IMR-90 (cell line): ENCODE measurements at regions not wholly inside any gene's neighbourhood (a gene's known extent, or its start where the extent isn't known, plus 50 kb on each side); places are given as distances from the start of the nearest gene placed in this dataset.

ENCODE experiments used
- BHLHE40 ChIP-seq: fragments of 150-350 bp; IDR thresholded peaks from 2 replicates; pipeline ENCODE4 v1.6.1; 2016; ENCODE audit warnings: mild to moderate bottlenecking, low read depth, low read length
- CEBPB ChIP-seq: IDR thresholded peaks from 2 replicates; pipeline ENCODE4 v1.6.1; 2012; ENCODE audit warnings: low read depth, low read length, improper control_type of control experiment
- CTCF ChIP-seq: conservative IDR thresholded peaks from 2 replicates; pipeline ENCODE4 v1.5.1; 2012; ENCODE audit warnings: mild to moderate bottlenecking, low read depth, low read length, improper control_type of control experiment
- FOS ChIP-seq: fragments of 150-350 bp; IDR thresholded peaks from 2 replicates; pipeline ENCODE4 v1.6.1; 2016; ENCODE audit warnings: low read depth, low read length
- MAFK ChIP-seq: IDR thresholded peaks from 2 replicates; pipeline ENCODE4 v1.6.1; 2012; ENCODE audit warnings: low read depth, low read length, improper control_type of control experiment
- MAZ ChIP-seq: IDR thresholded peaks from 2 replicates; pipeline ENCODE4 v1.6.1; 2012; ENCODE audit warnings: low read depth, mild to moderate bottlenecking, low read length, improper control_type of control experiment, moderate library complexity, borderline replicate concordance
- POLR2A ChIP-seq: IDR thresholded peaks from 2 replicates; pipeline ENCODE4 v1.6.1; 2012; ENCODE audit warnings: mild to moderate bottlenecking, low read depth, low read length
- RAD21 ChIP-seq: IDR thresholded peaks from 2 replicates; pipeline ENCODE4 v1.6.1; 2012; ENCODE audit warnings: low read length, improper control_type of control experiment
- RFX5 ChIP-seq: IDR thresholded peaks from 2 replicates; pipeline ENCODE4 v1.8.0; 2012; ENCODE audit warnings: low read depth, mild to moderate bottlenecking, low read length, moderate library complexity
- SMC3 ChIP-seq: fragments of 150-350 bp; IDR thresholded peaks from 2 replicates; pipeline ENCODE4 v1.6.1; 2016; ENCODE audit warnings: low read depth, mild to moderate bottlenecking, antibody characterized with exemption, low read length, moderate library complexity
- USF2 ChIP-seq: fragments of 150-350 bp; IDR thresholded peaks from 2 replicates; pipeline ENCODE4 v1.6.1; 2017; ENCODE audit warnings: mild to moderate bottlenecking, antibody characterized with exemption, low read length, low read depth

DNA sequence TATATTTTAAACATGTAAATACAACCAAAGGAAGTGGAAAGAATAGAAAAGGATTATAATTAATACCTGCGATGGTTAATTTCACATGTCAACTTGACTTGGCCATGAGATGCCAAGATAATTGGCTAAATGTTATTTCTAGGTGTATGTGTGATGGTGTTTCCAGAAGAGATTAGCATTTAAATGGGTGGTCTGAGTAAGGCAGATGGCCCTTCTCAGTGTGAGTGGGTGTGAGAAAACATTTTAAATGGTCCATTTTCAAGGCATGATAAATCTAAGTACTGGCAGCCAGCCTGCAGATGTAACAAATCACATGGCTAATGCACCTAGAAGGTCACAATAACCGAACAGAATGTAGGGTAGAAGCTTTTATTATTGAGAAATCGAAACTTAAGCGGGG lies 99.6 kb upstream of the CDH7 start:
- TF ChIP-seq CTCF (no peak), POLR2A (no peak), USF2 (no peak), CEBPB (no peak), RFX5 (no peak), RAD21 (no peak), MAZ (no peak), BHLHE40 (no peak), FOS (no peak), SMC3 (no peak), MAFK (no peak)
